GM23338 (cell line): ENCODE measurements at regions not wholly inside any gene's neighbourhood (a gene's known extent, or its start where the extent isn't known, plus 50 kb on each side); places are given as distances from the start of the nearest gene placed in this dataset.

Source experiments
- ATAC-seq: fragments of 200-7000 bp; cut with Tn5 transposase; 3 replicates; pipeline ENCODE4 v1.9.1; 2020
- DNase-seq: peaks from one replicate; pipeline ENCODE4 v3.0.0-alpha.2; 2015; ENCODE audit warnings: low spot score
- H2AFZ ChIP-seq: fragments of 200-600 bp; sonication (generic); 2 replicates; pipeline ENCODE4 v1.8.0; 2016; ENCODE audit warnings: antibody characterized with exemption, mild to moderate bottlenecking, moderate library complexity
- H3F3A ChIP-seq: fragments of 200-600 bp; sonication (generic); replicated peaks from 2 replicates; pipeline ENCODE4 v1.8.0; 2017; ENCODE audit warnings: antibody characterized with exemption, mixed run types, low read depth
- H3K27ac ChIP-seq: fragments of 200-600 bp; sonication (generic); 2 replicates; pipeline ENCODE4 v1.6.1; 2016; ENCODE audit warnings: low read depth
- H3K27me3 ChIP-seq: fragments of 200-600 bp; sonication (generic); 2 replicates; pipeline ENCODE4 v1.8.0; 2016; ENCODE audit warnings: mild to moderate bottlenecking, mixed run types, moderate library complexity; ENCODE audit not compliant: insufficient read depth
- H3K36me3 ChIP-seq: fragments of 200-600 bp; sonication (generic); 2 replicates; pipeline ENCODE4 v1.8.0; 2016; ENCODE audit warnings: mild to moderate bottlenecking; ENCODE audit not compliant: insufficient read depth
- H3K4me1 ChIP-seq: fragments of 200-600 bp; sonication (generic); 2 replicates; pipeline ENCODE4 v1.8.0; 2016; ENCODE audit warnings: mild to moderate bottlenecking, moderate library complexity; ENCODE audit not compliant: insufficient read depth
- H3K4me2 ChIP-seq: fragments of 200-600 bp; sonication (generic); 2 replicates; pipeline ENCODE4 v1.7.1; 2017; ENCODE audit warnings: mixed run types
- H3K4me3 ChIP-seq: fragments of 200-600 bp; sonication (generic); 2 replicates; pipeline ENCODE4 v1.6.1; 2016; ENCODE audit warnings: mixed run types
- H3K79me2 ChIP-seq: fragments of 200-600 bp; sonication (generic); replicated peaks from 2 replicates; pipeline ENCODE4 v1.8.0; 2017; ENCODE audit warnings: mild to moderate bottlenecking; ENCODE audit not compliant: insufficient read depth
- H3K9me2 ChIP-seq: fragments of 200-600 bp; sonication (generic); 2 replicates; pipeline ENCODE4 v1.8.0; 2017; ENCODE audit not compliant: insufficient read depth
- H4K20me1 ChIP-seq: fragments of 200-600 bp; sonication (generic); replicated peaks from 2 replicates; pipeline ENCODE4 v1.8.0; 2017; ENCODE audit warnings: mild to moderate bottlenecking; ENCODE audit not compliant: insufficient read depth
- H3K27ac Mint-ChIP-seq: 2 replicates; pipeline ENCODE4 v1.8.0; 2020; ENCODE audit warnings: inconsistent platforms, mild to moderate bottlenecking, moderate library complexity, mixed read lengths
- H3K27me3 Mint-ChIP-seq: 3 replicates; pipeline ENCODE4 v1.8.0; 2022; ENCODE audit warnings: low read depth, mild to moderate bottlenecking, moderate library complexity, mixed read lengths, inconsistent platforms; ENCODE audit not compliant: insufficient read depth, poor library complexity
- H3K36me3 Mint-ChIP-seq: 3 replicates; pipeline ENCODE4 v1.8.0; 2021; ENCODE audit warnings: low read depth, mild to moderate bottlenecking, inconsistent platforms, moderate library complexity, mixed read lengths
- H3K4me1 Mint-ChIP-seq: 3 replicates; pipeline ENCODE4 v1.8.0; 2020; ENCODE audit warnings: mild to moderate bottlenecking, inconsistent platforms, mixed read lengths
- H3K4me3 Mint-ChIP-seq: 3 replicates; pipeline ENCODE4 v1.8.0; 2021; ENCODE audit warnings: moderate library complexity, mild to moderate bottlenecking, inconsistent platforms, mixed read lengths
- H3K9me3 Mint-ChIP-seq: 3 replicates; pipeline ENCODE4 v1.8.0; 2020; ENCODE audit warnings: moderate library complexity, mild to moderate bottlenecking, inconsistent platforms, mixed read lengths
- CREB1 ChIP-seq: fragments of 250-450 bp; sonication (Bioruptor Pico); IDR thresholded peaks from 2 replicates; pipeline ENCODE4 v1.5.0; 2020; ENCODE audit warnings: low read depth, mild to moderate bottlenecking, moderate library complexity
- CTCF ChIP-seq, 2 experiments: fragments of 200-600 bp in 1 of 2; sonication (generic) in 1 of 2; conservative IDR thresholded peaks; 2 replicates each; pipeline versions ENCODE4 v1.5.1 to v1.6.1; 2016 to 2017; ENCODE audit warnings: antibody characterized with exemption in 2 of 2, low read depth in 2 of 2, mild to moderate bottlenecking in 2 of 2, moderate library complexity in 1 of 2
- ETS1 ChIP-seq: IDR thresholded peaks from 2 replicates; pipeline ENCODE4 v1.6.1; 2016; ENCODE audit warnings: antibody characterized with exemption
- EZH2 ChIP-seq: fragments of 200-600 bp; sonication (generic); IDR thresholded peaks from one replicate; pipeline ENCODE4 v1.8.0; 2017; ENCODE audit warnings: antibody characterized with exemption, mild to moderate bottlenecking, low read depth; ENCODE audit not compliant: unreplicated experiment
- EZH2phosphoT487 ChIP-seq: fragments of 200-600 bp; sonication (generic); IDR thresholded peaks from one replicate; pipeline ENCODE4 v1.8.1; 2018; ENCODE audit warnings: antibody characterized with exemption; ENCODE audit not compliant: unreplicated experiment
- JUNB ChIP-seq: IDR thresholded peaks from one replicate; pipeline ENCODE4 v1.6.1; 2016; ENCODE audit warnings: antibody characterized with exemption; ENCODE audit not compliant: unreplicated experiment
- NANOG ChIP-seq: IDR thresholded peaks from 2 replicates; pipeline ENCODE4 v1.6.1; 2016; ENCODE audit warnings: antibody characterized with exemption, borderline replicate concordance
- POLR2AphosphoS5 ChIP-seq: IDR thresholded peaks from 2 replicates; pipeline ENCODE4 v1.6.1; 2016; ENCODE audit warnings: antibody characterized with exemption, low read depth
- REST ChIP-seq: IDR thresholded peaks from one replicate; pipeline ENCODE4 v1.6.1; 2018; ENCODE audit warnings: antibody characterized with exemption; ENCODE audit not compliant: unreplicated experiment
- STAT1 ChIP-seq: IDR thresholded peaks from one replicate; pipeline ENCODE4 v1.6.1; 2016; ENCODE audit warnings: antibody characterized with exemption; ENCODE audit not compliant: unreplicated experiment
- ZNF114 ChIP-seq: fragments of 250-450 bp; sonication (Bioruptor Pico); IDR thresholded peaks from 2 replicates; pipeline ENCODE4 v1.5.0; 2020; ENCODE audit warnings: mild to moderate bottlenecking, moderate library complexity
- ZNF331 ChIP-seq: fragments of 250-450 bp; sonication (Bioruptor Pico); IDR thresholded peaks from 2 replicates; pipeline ENCODE4 v1.5.0; 2020; ENCODE audit warnings: low read depth, mild to moderate bottlenecking, moderate library complexity
- ZNF462 ChIP-seq: fragments of 250-450 bp; sonication (Bioruptor Pico); IDR thresholded peaks from 2 replicates; pipeline ENCODE4 v1.5.0; 2020; ENCODE audit warnings: mild to moderate bottlenecking, moderate library complexity

- TF ChIP-seq STAT1 (no peak), JUNB (no peak), ETS1 (no peak), ZNF114 (no peak), ZNF462 (CRISPR knock-in tag) (no peak), REST (no peak), POLR2AphosphoS5 (no peak), NANOG (no peak), CREB1 (CRISPR knock-in tag) (no peak), EZH2phosphoT487 (no peak), CTCF (conservative IDR thresholded peaks at IDR 0.05; ENCODE audit: low read depth in 2 of 2) (no peak), ZNF331 (CRISPR knock-in tag) (no peak), EZH2 (no peak)
- H3K4me1 ChIP-seq, result no peaks in the 10 kb centered on the region
- H3K27ac ChIP-seq, result no peak overlapping the region
- DNase-seq, result no peak
- H3K27ac Mint-ChIP-seq, result no peak overlapping the region
- no peak overlapping the region for H3K4me2 ChIP-seq
- H3K4me1 Mint-ChIP-seq, result peaks cover 3% of the 10 kb centered on the region
- no peaks in the 10 kb centered on the region for H3K27me3 Mint-ChIP-seq
- H2AFZ ChIP-seq, result no peak overlapping the region
- H3K27me3 ChIP-seq, result no peaks in the 10 kb centered on the region
- H4K20me1 ChIP-seq, result no peaks in the 10 kb centered on the region
- H3K79me2 ChIP-seq, result no peaks in the 10 kb centered on the region
- H3K9me3 Mint-ChIP-seq, result no peaks in the 10 kb centered on the region
- H3F3A ChIP-seq, result no peaks in the 10 kb centered on the region
- ATAC-seq, result peak; percentile 42
- 0 out of 2 replicates have a peak, but pooled peaks cover 3% of the 10 kb centered on the region for H3K9me2 ChIP-seq
- H3K36me3 Mint-ChIP-seq, result no peaks in the 10 kb centered on the region
- no peaks in the 10 kb centered on the region for H3K36me3 ChIP-seq
- H3K4me3 Mint-ChIP-seq, result no peak overlapping the region
- H3K4me3 ChIP-seq, result no peak overlapping the region
Observed at GRCh38 chr13:50171590-50172282, 156.5 kb downstream of the KCNRG start.
